Stimulated activated CD4-positive, alpha-beta T cell treated with anti-CD3 and anti-CD28 coated beads, Interleukin-12 subunit alpha, Interleukin-12 subunit beta, amount 100 ng/mL, for 24 hours (primary cell): ENCODE measurements at regions not wholly inside any gene's neighbourhood (a gene's known extent, or its start where the extent isn't known, plus 50 kb on each side); places are given as distances from the start of the nearest gene placed in this dataset.
"Not testable (repeated sequence)": the region's sequence is repeated elsewhere in the genome, so short reads cannot be mapped to it uniquely, and the experiment has no call there.

Source experiments
- DNase-seq, 2 experiments: peaks; one replicate each; pipeline ENCODE4 v3.0.0-alpha.2; 2020; ENCODE audit warnings: low read depth in 2 of 2

- DNase-seq = no peak
Measured at GRCh38 chr1:194437135-194437534, 1250.7 kb upstream of the B3GALT2 start.

- no peak for DNase-seq
Measured at GRCh38 chr1:194431121-194431520, 1244.7 kb upstream of the B3GALT2 start.

- no peak for DNase-seq
Measured at GRCh38 chr1:194420706-194421105, 1234.3 kb upstream of the B3GALT2 start.

DNA sequence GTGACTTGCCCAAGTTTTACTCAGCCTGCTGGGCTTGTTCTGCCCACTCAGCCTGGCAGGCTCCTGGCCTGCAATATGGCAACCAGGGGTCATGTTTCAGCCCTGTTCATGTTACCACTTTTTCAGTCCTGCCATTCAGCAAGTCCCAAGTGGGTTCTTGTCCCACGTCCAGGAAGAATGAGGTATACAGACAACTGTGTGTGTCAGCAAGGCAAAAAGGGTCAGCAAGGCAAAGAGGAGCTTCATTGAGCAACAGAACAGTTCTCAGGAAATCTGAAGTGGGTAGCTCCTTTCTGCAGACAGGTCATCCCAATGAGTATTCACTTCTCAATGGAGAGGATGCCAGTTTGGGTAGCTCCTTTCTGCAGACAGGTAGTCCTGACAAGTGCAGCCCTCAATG is 1233.3 kb upstream of the B3GALT2 start:
- DNase-seq = no peak

- no peak for DNase-seq
Measured at GRCh38 chr1:194410756-194411155, 1224.3 kb upstream of the B3GALT2 start.

- DNase-seq = not testable (repeated sequence)
Measured at GRCh38 chr1:194407238-194407637, 1220.8 kb upstream of the B3GALT2 start.

- no peak for DNase-seq
Measured at GRCh38 chr1:194394676-194395075, 1208.3 kb upstream of the B3GALT2 start.

DNA sequence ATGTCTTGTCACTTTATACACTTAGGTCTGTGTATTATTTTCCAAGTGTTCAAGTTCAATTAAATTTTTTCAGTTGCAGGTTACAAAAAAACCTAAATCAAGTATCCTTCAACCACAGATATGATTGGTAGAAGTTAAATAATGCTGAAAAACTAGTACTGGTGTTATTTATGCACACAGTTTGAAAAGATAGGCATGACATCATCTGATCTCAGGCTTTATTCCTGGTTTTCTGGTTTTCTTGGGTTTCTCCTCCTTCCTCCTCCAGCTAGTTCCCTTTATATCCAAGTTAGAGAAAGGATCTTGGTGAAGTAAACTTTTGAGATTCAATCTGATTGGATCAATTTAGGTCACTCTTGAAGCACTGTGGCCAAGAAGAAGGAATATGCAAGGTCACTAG is 1201.1 kb upstream of the B3GALT2 start:
- no peak for DNase-seq

DNA sequence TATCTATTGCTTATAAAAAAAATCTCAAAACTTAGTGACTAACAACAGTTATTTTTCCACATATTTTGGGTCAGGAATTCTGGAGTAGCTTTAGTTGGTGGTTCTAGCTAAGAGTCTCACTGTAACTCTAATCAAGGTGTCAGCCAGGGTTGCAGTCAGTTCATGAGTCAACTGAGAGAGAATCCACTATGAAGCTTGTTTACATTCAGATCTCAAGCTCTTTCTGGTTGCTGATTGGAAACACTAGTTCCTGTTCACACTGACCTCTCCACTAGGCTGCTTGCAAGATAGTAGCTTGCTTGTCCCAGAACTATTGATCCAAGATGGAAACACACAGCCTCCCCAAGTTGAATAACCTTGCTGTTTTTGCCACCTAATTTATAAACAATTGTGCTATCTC is 1192.1 kb upstream of the B3GALT2 start:
- DNase-seq = no peak

- DNase-seq = no peak
Measured at GRCh38 chr1:194374649-194375048, 1188.2 kb upstream of the B3GALT2 start.

DNA sequence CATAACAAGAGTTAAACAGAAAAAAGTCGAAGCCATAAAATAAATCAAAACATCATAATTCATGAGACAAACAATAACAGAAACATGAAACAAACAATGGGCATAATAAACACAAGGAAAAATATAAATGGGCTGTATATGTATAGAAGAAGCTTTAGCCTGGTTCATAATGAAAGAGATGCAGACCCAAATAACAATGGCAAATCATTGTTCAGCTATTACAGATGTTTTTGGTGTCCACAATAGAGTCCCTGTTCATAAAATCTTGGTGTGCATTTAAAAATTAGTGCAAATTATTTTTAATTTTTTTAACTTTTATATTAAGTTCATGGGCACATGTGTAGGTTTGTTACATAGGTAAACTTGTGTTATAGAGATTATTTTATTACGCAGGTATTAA is 1185.9 kb upstream of the B3GALT2 start:
- no peak for DNase-seq

- DNase-seq = no peak
Measured at GRCh38 chr1:194369622-194370021, 1183.2 kb upstream of the B3GALT2 start.

DNA sequence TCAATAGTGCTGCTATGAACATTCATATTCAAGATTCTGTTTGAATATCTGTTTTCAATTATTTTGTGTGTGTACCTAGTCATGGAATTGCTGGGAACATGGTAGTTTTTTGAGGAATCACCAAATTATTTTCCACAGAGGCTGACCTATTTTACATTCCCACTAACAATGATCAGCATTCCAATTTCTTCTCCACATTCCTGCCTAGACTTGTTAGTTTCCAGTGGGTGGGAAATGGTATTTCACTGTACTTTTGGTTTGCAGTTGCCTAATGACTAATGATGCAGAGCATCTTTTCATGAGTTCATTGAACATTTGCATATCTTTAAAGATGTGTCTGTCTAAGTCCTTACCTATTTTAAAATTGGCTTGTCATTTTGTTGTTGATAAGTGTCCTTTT is 1182.6 kb upstream of the B3GALT2 start:
- DNase-seq = no peak

GRCh38 chr1:194367121-194367520 is 1180.7 kb upstream of the B3GALT2 start:
- DNase-seq = no peak

- DNase-seq = no peak
Measured at GRCh38 chr1:194366705-194367104, 1180.3 kb upstream of the B3GALT2 start.

GRCh38 chr1:194362327-194362726 is 1175.9 kb upstream of the B3GALT2 start:
- no peak for DNase-seq

- no peak for DNase-seq
Measured at GRCh38 chr1:194361374-194362131, 1175.1 kb upstream of the B3GALT2 start.

DNA sequence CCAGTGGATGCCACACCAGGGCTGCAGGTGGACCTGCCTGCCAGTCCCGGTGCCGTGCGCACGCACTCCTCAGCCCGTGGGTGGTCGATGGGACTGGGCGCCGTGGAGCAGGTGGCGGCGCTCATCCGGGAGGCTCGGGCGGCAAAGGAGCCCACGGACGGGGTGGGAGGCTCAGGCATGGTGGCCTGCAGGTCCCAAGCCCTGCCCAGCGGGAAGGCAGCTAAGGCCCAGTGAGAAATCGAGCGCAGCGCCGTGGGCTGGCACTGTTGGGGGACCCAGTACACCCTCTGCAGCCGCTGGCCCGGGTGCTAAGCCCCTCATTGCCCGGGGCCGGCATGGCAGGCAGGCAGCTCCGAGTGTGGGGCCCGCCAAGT is 1171.8 kb upstream of the B3GALT2 start:
- DNase-seq = no peak

DNA sequence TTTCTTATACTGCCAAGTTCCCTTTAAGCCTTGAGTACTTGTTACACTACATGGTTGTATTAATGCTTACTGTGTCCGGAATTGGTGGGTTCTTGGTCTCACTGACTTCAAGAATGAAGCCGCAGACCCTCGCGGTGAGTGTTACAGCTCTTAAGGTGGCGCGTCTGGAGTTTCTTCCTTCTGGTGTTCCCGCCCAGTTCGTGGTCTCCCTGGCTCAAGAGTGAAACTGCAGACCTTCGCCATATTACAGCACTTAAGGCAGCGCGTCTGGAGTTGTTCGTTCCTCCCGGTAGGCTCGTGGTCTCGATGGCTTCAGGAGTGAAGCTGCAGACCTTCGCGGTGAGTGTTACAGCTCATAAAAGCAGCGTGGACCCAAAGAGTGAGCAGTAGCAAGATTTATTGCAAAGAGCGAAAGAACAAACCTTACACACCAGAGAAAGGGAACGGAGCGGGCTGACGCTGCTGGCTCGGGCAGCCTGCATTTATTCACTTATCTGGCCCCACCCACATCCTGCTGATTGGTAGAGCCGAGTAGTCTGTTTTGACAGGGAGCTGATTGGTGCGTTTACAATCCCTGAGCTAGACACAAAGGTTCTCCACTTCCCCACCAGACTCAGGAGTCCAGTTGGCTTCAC is 1171.3 kb upstream of the B3GALT2 start:
- not testable (repeated sequence) for DNase-seq

- no peak for DNase-seq
Measured at GRCh38 chr1:194355488-194356106, 1169.2 kb upstream of the B3GALT2 start.

GRCh38 chr1:194353121-194353520 is 1166.7 kb upstream of the B3GALT2 start:
- DNase-seq = no peak

GRCh38 chr1:194347200-194347599 is 1160.8 kb upstream of the B3GALT2 start:
- no peak for DNase-seq
